ENCODE measurements at regions not wholly inside any gene's neighbourhood (a gene's known extent, or its start where the extent isn't known, plus 50 kb on each side); places are given as distances from the start of the nearest gene placed in this dataset.
"Not testable (repeated sequence)": the region's sequence is repeated elsewhere in the genome, so short reads cannot be mapped to it uniquely, and the experiment has no call there.

- no peak for DNase-seq
These were observed 275.4 kb upstream of the IRX4 start for GRCh38 chr5:2158109-2158508.

- no peak for DNase-seq
These were observed 274.6 kb upstream of the IRX4 start for GRCh38 chr5:2157372-2157771.

- no peak for DNase-seq
These were observed 273.8 kb upstream of the IRX4 start for GRCh38 chr5:2156358-2157059.

- DNase-seq: no peak
These were observed 272.8 kb upstream of the IRX4 start for GRCh38 chr5:2155556-2155955.

- DNase-seq: no peak
These were observed 271.1 kb upstream of the IRX4 start for GRCh38 chr5:2153802-2154201.

GRCh38 chr5:2153350-2153749, 270.6 kb upstream of the IRX4 start:
- DNase-seq: no peak

- not testable (repeated sequence) for DNase-seq
These were observed 268.7 kb upstream of the IRX4 start for GRCh38 chr5:2151301-2151888.

GRCh38 chr5:2149195-2149539, 266.4 kb upstream of the IRX4 start:
- no peak for DNase-seq

- DNase-seq: no peak
These were observed 265.8 kb upstream of the IRX4 start for GRCh38 chr5:2148312-2149194.

- DNase-seq: no peak
These were observed 265.0 kb upstream of the IRX4 start for GRCh38 chr5:2147504-2148311.

- no peak for DNase-seq
These were observed 261.1 kb upstream of the IRX4 start for GRCh38 chr5:2143646-2144353.

GRCh38 chr5:2143088-2143487, 260.4 kb upstream of the IRX4 start:
- no peak for DNase-seq

- no peak for DNase-seq
These were observed 259.8 kb upstream of the IRX4 start for GRCh38 chr5:2142456-2142954.

- no peak for DNase-seq
These were observed 258.7 kb upstream of the IRX4 start for GRCh38 chr5:2141254-2142000.

GRCh38 chr5:2140501-2141175, 257.9 kb upstream of the IRX4 start:
- no peak for DNase-seq

GRCh38 chr5:2139478-2139877, 256.8 kb upstream of the IRX4 start:
- no peak for DNase-seq

GRCh38 chr5:2138896-2139295, 256.2 kb upstream of the IRX4 start:
- DNase-seq: no peak

- DNase-seq: no peak
These were observed 254.8 kb upstream of the IRX4 start for GRCh38 chr5:2137444-2138050.

GRCh38 chr5:2136728-2137333, 254.1 kb upstream of the IRX4 start:
- DNase-seq: no peak

GRCh38 chr5:2135833-2136232, 253.1 kb upstream of the IRX4 start:
- DNase-seq: no peak
